Mesenchymal stem cell (in vitro differentiated cells and primary cell): ENCODE measurements at regions not wholly inside any gene's neighbourhood (a gene's known extent, or its start where the extent isn't known, plus 50 kb on each side); places are given as distances from the start of the nearest gene placed in this dataset.

ENCODE experiments used
- DNase-seq: peaks from one replicate; pipeline ENCODE4 v3.0.0-alpha.2; 2013
- H2AFZ ChIP-seq: one replicate; pipeline ENCODE4 v1.6.1; 2013; ENCODE audit warnings: low read depth, mild to moderate bottlenecking, control low read depth, inconsistent platforms, low read length, moderate library complexity
- H2AK5ac ChIP-seq: 2 replicates; pipeline ENCODE4 v1.6.1; 2013; ENCODE audit warnings: low read length, moderate library complexity, mild to moderate bottlenecking, inconsistent platforms; ENCODE audit not compliant: severe bottlenecking
- H2BK120ac ChIP-seq: one replicate; pipeline ENCODE4 v1.6.1; 2013; ENCODE audit warnings: low read depth, mild to moderate bottlenecking, inconsistent platforms, low read length, moderate library complexity
- H2BK12ac ChIP-seq, 2 experiments: one replicate each; pipeline ENCODE4 v1.6.1; 2013; ENCODE audit warnings: inconsistent platforms in 2 of 2, low read length in 2 of 2, mild to moderate bottlenecking in 2 of 2, moderate library complexity in 2 of 2, control low read depth in 1 of 2
- H2BK15ac ChIP-seq: one replicate; pipeline ENCODE4 v1.6.1; 2013; ENCODE audit warnings: mild to moderate bottlenecking, low read depth, inconsistent platforms; ENCODE audit not compliant: poor library complexity, severe bottlenecking
- H2BK5ac ChIP-seq: 2 replicates; pipeline ENCODE4 v1.6.1; 2013; ENCODE audit warnings: low read depth, mild to moderate bottlenecking, low read length, control low read depth, inconsistent platforms; ENCODE audit not compliant: poor library complexity, severe bottlenecking
- H3K14ac ChIP-seq, 2 experiments: one replicate each; pipeline ENCODE4 v1.6.1; 2013; ENCODE audit warnings: inconsistent platforms in 2 of 2, low read length in 2 of 2, control low read depth in 1 of 2, mild to moderate bottlenecking in 1 of 2, moderate library complexity in 1 of 2
- H3K18ac ChIP-seq, 2 experiments: one replicate each; pipeline ENCODE4 v1.6.1; 2013; ENCODE audit warnings: inconsistent platforms in 2 of 2, low read length in 2 of 2, control low read depth in 1 of 2, low read depth in 1 of 2, mild to moderate bottlenecking in 1 of 2
- H3K23ac ChIP-seq, 2 experiments: one replicate each; pipeline ENCODE4 v1.6.1; 2013; ENCODE audit warnings: inconsistent platforms in 2 of 2, low read length in 2 of 2, mild to moderate bottlenecking in 2 of 2, moderate library complexity in 2 of 2, control low read depth in 1 of 2
- H3K27ac ChIP-seq: 2 replicates; pipeline ENCODE4 v1.5.1; 2013; ENCODE audit warnings: mild to moderate bottlenecking, moderate library complexity, low read length, control low read depth, inconsistent platforms; ENCODE audit not compliant: poor library complexity, severe bottlenecking
- H3K27me3 ChIP-seq, 2 experiments: 2 replicates each; pipeline versions ENCODE4 v1.6.1 to v1.7.0; 2013; ENCODE audit warnings: low read length in 2 of 2, mild to moderate bottlenecking in 2 of 2, moderate library complexity in 2 of 2, control low read depth in 1 of 2, inconsistent platforms in 1 of 2; ENCODE audit not compliant: control insufficient read depth in 1 of 2, insufficient read depth in 1 of 2
- H3K36me3 ChIP-seq, 2 experiments: 2 replicates each; pipeline versions ENCODE4 v1.6.1 to v1.7.0; 2013; ENCODE audit warnings: low read length in 2 of 2, control low read depth in 1 of 2, inconsistent platforms in 1 of 2, low read depth in 1 of 2, mild to moderate bottlenecking in 1 of 2; ENCODE audit not compliant: insufficient read depth in 2 of 2, control insufficient read depth in 1 of 2
- H3K4ac ChIP-seq, 2 experiments: one replicate each; pipeline ENCODE4 v1.6.1; 2013; ENCODE audit warnings: inconsistent platforms in 2 of 2, low read length in 2 of 2, mild to moderate bottlenecking in 2 of 2, moderate library complexity in 2 of 2, control low read depth in 1 of 2, low read depth in 1 of 2
- H3K4me1 ChIP-seq: 2 replicates; pipeline ENCODE4 v1.6.1; 2013; ENCODE audit warnings: low read depth, low read length, control low read depth; ENCODE audit not compliant: control insufficient read depth, insufficient read depth
- H3K4me2 ChIP-seq: 2 replicates; pipeline ENCODE4 v1.6.1; 2013; ENCODE audit warnings: low read length, mild to moderate bottlenecking, inconsistent platforms; ENCODE audit not compliant: poor library complexity, severe bottlenecking
- H3K4me3 ChIP-seq, 2 experiments: 2 replicates each; pipeline versions ENCODE4 v1.5.1 to v1.7.0; 2013; ENCODE audit warnings: low read length in 2 of 2, mild to moderate bottlenecking in 2 of 2, control low read depth in 1 of 2, low read depth in 1 of 2; ENCODE audit not compliant: insufficient read depth in 1 of 2
- H3K79me1 ChIP-seq: replicated peaks from 2 replicates; pipeline ENCODE4 v1.6.1; 2013; ENCODE audit warnings: mild to moderate bottlenecking, control low read depth, low read length, inconsistent platforms; ENCODE audit not compliant: poor library complexity, severe bottlenecking
- H3K9ac ChIP-seq: 2 replicates; pipeline ENCODE4 v1.7.0; 2013; ENCODE audit warnings: mild to moderate bottlenecking, low read length, moderate library complexity
- H3K9me3 ChIP-seq: 2 replicates; pipeline ENCODE4 v1.7.0; 2013; ENCODE audit warnings: mild to moderate bottlenecking, low read length; ENCODE audit not compliant: control insufficient read depth
- H4K8ac ChIP-seq: one replicate; pipeline ENCODE4 v1.6.1; 2013; ENCODE audit warnings: inconsistent platforms, mild to moderate bottlenecking, low read length, moderate library complexity
- H4K91ac ChIP-seq: one replicate; pipeline ENCODE4 v1.6.1; 2013; ENCODE audit warnings: mild to moderate bottlenecking, low read length, inconsistent platforms
- WGBS: methylation state at CpG from one replicate; pipeline ENCODE4 v1.1.7; 2013; ENCODE audit warnings: mixed read lengths; 5-methylcytosine and 5-hydroxymethylcytosine counted together

DNA sequence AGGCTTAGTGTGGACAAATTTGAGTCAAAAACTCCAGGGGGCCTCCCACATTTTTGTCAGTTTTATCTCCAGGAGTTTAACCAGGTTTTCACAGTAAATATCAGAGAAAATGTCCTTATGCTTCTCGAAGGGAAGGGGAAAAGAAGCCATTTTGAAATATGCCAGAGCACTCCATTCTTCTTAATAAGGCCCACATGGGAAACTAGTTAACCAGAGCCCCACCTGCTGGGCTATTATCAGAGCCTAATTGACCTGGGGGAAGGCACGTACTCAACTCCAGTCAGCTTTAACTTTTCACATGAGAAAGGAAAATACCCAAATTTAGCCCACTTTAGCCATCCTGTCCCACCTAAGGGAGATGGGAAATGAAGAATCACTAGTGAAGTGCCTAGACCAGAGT lies 296.3 kb downstream of the PTBP2 start:
- no peaks in the 10 kb centered on the region for H3K4me1 ChIP-seq
- no peak overlapping the region for H2BK15ac ChIP-seq

More for the DNA sequence above, 296.3 kb downstream of the PTBP2 start:
- no peaks in the 10 kb centered on the region for H3K9me3 ChIP-seq
- no peak overlapping the region for H4K91ac ChIP-seq
- no peak overlapping the region for H2AFZ ChIP-seq
- no peak overlapping the region for H3K18ac ChIP-seq
- H3K79me1 ChIP-seq: no peaks in the 10 kb centered on the region
- H3K23ac ChIP-seq: no peak overlapping the region
- H3K14ac ChIP-seq: no peak overlapping the region
- no peaks in the 10 kb centered on the region for H3K27me3 ChIP-seq
- DNase-seq: peak; percentile 12
- H2AK5ac ChIP-seq: no peak overlapping the region
- H4K8ac ChIP-seq: no peak overlapping the region
- no peak overlapping the region for H2BK5ac ChIP-seq
- H3K9ac ChIP-seq: no peak overlapping the region
- H3K4ac ChIP-seq: no peak overlapping the region
- 6% methylated on average over 2 of the region's 2 CpGs for WGBS
- H3K36me3 ChIP-seq: no peaks in the 10 kb centered on the region
- no peak overlapping the region for H3K4me3 ChIP-seq
- no peak overlapping the region for H2BK12ac ChIP-seq
- H2BK120ac ChIP-seq: no peak overlapping the region
- no peak overlapping the region for H3K4me2 ChIP-seq
- H3K27ac ChIP-seq: no peak overlapping the region
